Activated CD8-positive, alpha-beta memory T cell treated with anti-CD3 and anti-CD28 coated beads for 36 hours (primary cell): ENCODE measurements at regions not wholly inside any gene's neighbourhood (a gene's known extent, or its start where the extent isn't known, plus 50 kb on each side); places are given as distances from the start of the nearest gene placed in this dataset.
"Not testable (repeated sequence)": the region's sequence is repeated elsewhere in the genome, so short reads cannot be mapped to it uniquely, and the experiment has no call there.

ENCODE experiments used
- CTCF ChIA-PET: fragments of 350-600 bp; sonication (Branson Sonifier 250); formaldehyde crosslinking; loops from one replicate; lab custom pipeline; 2021; ENCODE audit warnings: antibody characterized with exemption; lab: Charles Lee
- POLR2A ChIA-PET: fragments of 350-600 bp; sonication (Branson Sonifier 250); formaldehyde crosslinking; loops from one replicate; lab custom pipeline; 2021; ENCODE audit warnings: antibody characterized with exemption; lab: Charles Lee

GRCh38 chr5:117561531-117561930 lies 986.9 kb upstream of the SEMA6A start:
- CTCF ChIA-PET = no interaction called here
- POLR2A ChIA-PET = no interaction called here

- POLR2A ChIA-PET = no interaction called here
- CTCF ChIA-PET = no interaction called here
These were observed 984.6 kb upstream of the SEMA6A start for GRCh38 chr5:117559005-117559844.

- POLR2A ChIA-PET = no interaction called here
- CTCF ChIA-PET = no interaction called here
These were observed 976.6 kb upstream of the SEMA6A start for GRCh38 chr5:117551236-117551635.

- ChIA-PET POLR2A (no interaction called here), CTCF (no interaction called here)
These were observed 972.6 kb upstream of the SEMA6A start for GRCh38 chr5:117547192-117547591.

GRCh38 chr5:117539692-117540091 lies 965.1 kb upstream of the SEMA6A start:
- CTCF ChIA-PET = no interaction called here
- POLR2A ChIA-PET = no interaction called here

- CTCF ChIA-PET = no interaction called here
- POLR2A ChIA-PET = no interaction called here
These were observed 959.2 kb upstream of the SEMA6A start for GRCh38 chr5:117533792-117534191.

DNA sequence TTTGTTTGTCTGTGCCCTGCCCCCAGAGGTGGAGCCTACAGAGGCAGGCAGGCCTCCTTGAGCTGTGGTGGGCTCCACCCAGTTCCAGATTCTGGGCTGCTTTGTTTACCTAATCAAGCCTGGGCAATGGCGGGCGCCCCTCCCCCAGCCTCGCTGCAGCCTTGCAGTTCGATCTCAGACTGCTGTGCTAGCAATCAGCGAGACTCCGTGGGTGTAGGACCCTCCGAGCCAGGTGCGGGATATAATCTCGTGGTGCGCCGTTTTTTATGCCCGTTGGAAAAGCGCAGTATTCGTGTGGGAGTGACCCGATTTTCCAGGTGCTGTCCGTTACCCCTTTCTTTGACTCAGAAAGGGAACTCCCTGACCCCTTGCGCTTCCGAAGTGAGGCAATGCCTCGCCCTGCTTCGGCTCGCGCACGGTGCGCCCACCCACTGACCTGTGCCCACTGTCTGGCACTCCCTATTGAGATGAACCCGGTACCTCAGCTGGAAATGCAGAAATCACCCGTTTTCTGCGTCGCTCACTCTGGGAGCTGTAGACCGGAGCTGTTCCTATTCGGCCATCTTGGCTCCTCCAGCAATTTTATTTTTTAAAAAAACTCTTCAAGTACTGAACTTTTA lies 958.5 kb upstream of the SEMA6A start:
- CTCF ChIA-PET, POLR2A ChIA-PET: not testable (repeated sequence)

DNA sequence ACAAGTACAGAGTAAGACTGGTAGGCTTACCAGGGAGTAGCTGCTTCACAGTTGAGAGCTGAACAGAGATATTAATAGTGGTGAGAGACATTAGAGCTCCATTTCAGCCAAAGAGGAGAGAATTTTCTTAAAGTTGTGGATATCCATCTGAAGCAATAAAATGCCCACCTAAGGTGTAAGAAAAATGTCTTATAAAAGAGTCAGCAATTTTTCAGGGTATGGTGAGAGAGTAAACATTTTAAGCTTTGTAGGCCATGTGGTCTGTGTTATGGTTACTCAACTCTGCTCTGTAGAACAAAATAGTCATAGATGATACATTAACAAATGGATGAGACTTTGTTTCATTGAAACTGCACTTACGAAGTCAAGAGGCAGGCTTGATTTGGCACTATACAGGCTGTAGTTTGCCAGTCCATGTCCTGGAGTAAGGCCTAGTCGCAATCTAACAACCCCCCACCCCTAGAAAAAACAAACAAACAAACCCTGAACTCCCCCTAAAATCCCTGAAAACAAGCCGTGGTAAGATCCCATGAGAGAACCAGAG lies 945.4 kb upstream of the SEMA6A start:
- ChIA-PET CTCF (no interaction called here), POLR2A (no interaction called here)

GRCh38 chr5:117504305-117504704 lies 929.7 kb upstream of the SEMA6A start:
- CTCF ChIA-PET = no interaction called here
- POLR2A ChIA-PET = interaction anchor here (0.6 kb wide), 1 partner anchor 357 kb away, joined by 5 read pairs; no protein-coding TSS in a partner anchor

DNA sequence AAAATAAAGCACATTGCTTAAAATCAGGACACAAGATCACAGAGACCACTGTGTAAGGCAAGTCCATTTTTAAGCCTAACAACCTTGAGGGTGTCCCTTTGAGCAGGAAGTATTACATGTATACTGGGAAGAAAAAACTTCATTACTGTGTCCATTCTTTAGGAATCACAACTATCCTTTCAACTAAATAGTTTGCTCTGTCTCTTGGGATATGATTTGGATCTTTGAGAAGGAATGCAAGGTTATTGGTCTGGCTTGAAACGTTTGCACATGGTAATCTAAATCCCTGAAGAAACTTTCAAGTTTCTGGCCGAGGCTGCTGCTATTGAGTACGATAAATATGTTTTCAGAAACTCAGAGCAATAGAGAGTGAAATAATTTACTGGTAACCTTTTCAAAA lies 923.0 kb upstream of the SEMA6A start:
- CTCF ChIA-PET = no interaction called here
- POLR2A ChIA-PET = no interaction called here

- POLR2A ChIA-PET = no interaction called here
- CTCF ChIA-PET = no interaction called here
These were observed 922.2 kb upstream of the SEMA6A start for GRCh38 chr5:117496801-117497200.

- CTCF ChIA-PET = no interaction called here
- POLR2A ChIA-PET = no interaction called here
These were observed 919.6 kb upstream of the SEMA6A start for GRCh38 chr5:117494188-117494587.

DNA sequence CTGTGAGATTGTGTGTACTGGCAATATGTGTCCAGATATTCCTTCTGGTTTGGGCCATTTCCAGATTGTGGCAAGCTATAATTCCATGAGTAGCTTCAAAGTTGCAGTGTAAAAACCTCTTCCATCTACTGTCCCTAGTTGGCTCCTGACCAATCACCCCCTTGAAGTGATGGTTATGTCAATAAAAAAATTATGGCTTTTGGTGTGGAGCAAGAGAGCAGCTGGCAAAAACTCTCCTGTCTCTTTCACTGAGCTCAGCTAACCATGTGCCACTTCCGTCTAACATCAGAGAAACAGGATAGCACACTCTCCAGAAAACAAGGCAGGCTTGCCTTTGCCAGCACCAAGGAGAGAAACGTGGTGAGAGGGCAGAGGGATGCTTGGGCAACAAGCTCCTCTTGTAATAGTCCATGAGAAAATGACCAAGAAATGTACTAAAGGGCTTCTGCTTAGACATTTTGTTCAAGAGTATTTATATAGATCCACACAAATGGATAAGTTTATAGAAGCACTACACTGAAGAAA lies 914.4 kb upstream of the SEMA6A start:
- POLR2A ChIA-PET = no interaction called here
- CTCF ChIA-PET = no interaction called here

DNA sequence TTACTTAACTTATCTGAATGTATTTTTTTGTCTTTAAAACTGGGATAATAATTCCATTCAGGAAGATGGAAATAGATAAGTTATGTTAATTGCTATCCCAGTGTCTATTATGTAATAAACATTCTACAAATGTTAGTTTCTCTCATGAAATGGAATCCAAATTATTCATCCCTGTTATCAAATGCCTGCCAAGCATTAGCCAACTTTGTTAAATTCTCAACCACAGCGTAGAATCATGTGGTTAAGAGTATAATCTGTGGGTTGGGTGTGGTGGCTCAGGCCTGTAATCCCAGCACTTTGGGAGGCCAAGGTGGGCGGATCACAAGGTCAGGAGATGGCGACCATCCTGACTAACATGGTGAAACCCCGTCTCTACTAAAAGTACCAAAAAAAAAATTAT lies 912.9 kb upstream of the SEMA6A start:
- CTCF ChIA-PET = no interaction called here
- POLR2A ChIA-PET = no interaction called here

GRCh38 chr5:117486879-117487391 lies 912.3 kb upstream of the SEMA6A start:
- POLR2A ChIA-PET = no interaction called here
- CTCF ChIA-PET = no interaction called here

DNA sequence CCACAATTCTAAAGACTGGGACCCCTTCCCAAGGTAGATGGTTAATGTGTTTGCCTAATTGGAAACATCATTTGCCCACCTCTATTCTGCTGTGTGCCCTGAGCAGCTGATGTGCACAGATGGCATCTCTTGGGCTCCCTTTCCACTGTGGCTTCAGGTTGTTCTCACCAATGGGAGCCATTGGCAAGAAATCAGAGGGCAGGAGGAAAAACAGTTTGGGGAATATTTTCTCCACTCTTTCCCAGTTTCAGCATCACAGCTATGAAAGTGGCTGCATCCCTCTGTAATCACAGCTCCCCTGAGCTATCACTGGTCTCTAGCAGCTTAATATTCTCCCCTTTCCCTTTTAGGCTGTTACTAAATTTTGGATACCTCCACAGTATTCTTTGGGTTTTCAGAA lies 911.6 kb upstream of the SEMA6A start:
- POLR2A ChIA-PET = no interaction called here
- CTCF ChIA-PET = no interaction called here

- POLR2A ChIA-PET = no interaction called here
- CTCF ChIA-PET = no interaction called here
These were observed 901.3 kb upstream of the SEMA6A start for GRCh38 chr5:117475919-117476318.

DNA sequence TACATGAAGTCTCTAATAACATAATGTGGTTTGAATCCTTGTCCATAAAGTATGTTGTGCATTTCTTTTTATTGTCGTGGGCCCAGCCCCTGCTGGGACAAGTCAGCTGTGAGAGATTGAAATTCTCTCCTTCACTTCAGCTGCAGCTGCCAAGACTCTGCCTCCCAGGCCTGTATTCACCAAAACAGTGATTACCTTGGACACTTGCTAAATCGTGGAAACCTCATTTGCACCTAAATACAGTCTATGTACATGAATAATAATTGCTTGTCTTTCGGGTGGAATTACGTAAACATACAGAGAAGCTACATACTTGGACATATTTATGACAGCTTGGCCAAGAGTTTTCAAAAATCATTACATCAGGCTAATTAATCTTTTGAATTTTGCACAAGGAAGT lies 898.5 kb upstream of the SEMA6A start:
- POLR2A ChIA-PET = no interaction called here
- CTCF ChIA-PET = no interaction called here

- POLR2A ChIA-PET = no interaction called here
- CTCF ChIA-PET = no interaction called here
These were observed 889.4 kb upstream of the SEMA6A start for GRCh38 chr5:117463881-117464570.

DNA sequence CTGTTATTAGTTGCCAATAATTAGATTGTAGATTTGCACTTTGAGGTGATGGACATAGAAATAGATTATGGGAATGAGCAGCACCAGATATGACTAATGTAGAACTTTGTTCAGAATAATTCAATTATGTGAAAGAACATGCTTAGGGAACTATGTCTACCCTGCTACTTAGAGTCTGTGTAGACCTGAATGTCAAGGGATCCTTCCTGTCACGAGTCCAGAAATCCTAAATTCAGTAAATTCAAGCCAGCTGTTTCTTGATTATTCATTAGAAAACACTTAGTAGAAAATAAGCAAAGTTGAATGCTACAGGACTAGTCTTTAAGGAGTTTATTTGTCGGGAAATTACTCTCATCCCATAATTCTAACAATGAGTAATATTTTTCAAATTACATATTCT lies 887.3 kb upstream of the SEMA6A start:
- POLR2A ChIA-PET = no interaction called here
- CTCF ChIA-PET = no interaction called here
